HCT116 (cell line): ENCODE measurements at regions not wholly inside any gene's neighbourhood (a gene's known extent, or its start where the extent isn't known, plus 50 kb on each side); places are given as distances from the start of the nearest gene placed in this dataset.

Experiments
- ATAC-seq: fragments of 200-7000 bp; cut with Tn5 transposase; 2 replicates; pipeline ENCODE4 v1.9.1; 2020; ENCODE audit warnings: mild to moderate bottlenecking, moderate library complexity
- BruUV-seq: library from RNA; stranded (reverse); fragments of 400-500 nt; replicated peaks from 2 replicates; lab custom pipeline; 2021; lab: Mats Ljungman, UMichigan
- CTCF ChIA-PET: fragments of 300-600 bp; sonication (Branson Sonifier 250); formaldehyde crosslinking; loops from one replicate; lab custom pipeline; 2021; ENCODE audit warnings: antibody characterized with exemption; lab: Charles Lee
- POLR2A ChIA-PET: fragments of 300-600, 350-600 bp; sonication (Branson Sonifier 250); formaldehyde crosslinking; loops from one replicate; lab custom pipeline; 2021; ENCODE audit warnings: antibody characterized with exemption; lab: Charles Lee
- RAD21 ChIA-PET, 2 experiments: fragments of 300-600 bp; sonication (Branson Sonifier 250); formaldehyde crosslinking; loops; one replicate each; lab custom pipeline; 2023; ENCODE audit warnings: low total read pairs in 2 of 2; ENCODE audit not compliant: uncharacterized antibody in 2 of 2, unreplicated experiment in 2 of 2, low non-redundant PET in 1 of 2; lab: Charles Lee
- DNase-seq: peaks from one replicate; pipeline ENCODE4 v3.0.0-alpha.2; 2010; ENCODE audit warnings: low read depth, low spot score
- H2AFZ ChIP-seq: fragments of 200-600 bp; shearing (Covaris generic), sonication (generic); 2 replicates; pipeline ENCODE4 v1.6.1; 2017; ENCODE audit warnings: low read depth, mixed run types, mixed read lengths, antibody characterized with exemption, low read length; ENCODE audit not compliant: poor library complexity, severe bottlenecking
- H3K27ac ChIP-seq: 2 replicates; pipeline ENCODE4 v1.5.1; 2012; ENCODE audit warnings: low read depth, low read length
- H3K27me3 ChIP-seq: fragments of 200-600 bp; sonication (generic); 2 replicates; pipeline ENCODE4 v1.6.1; 2016; ENCODE audit warnings: mixed run types, low read length, mixed read lengths; ENCODE audit not compliant: insufficient read depth
- H3K36me3 ChIP-seq, 2 experiments: fragments of 200-500 bp in 1 of 2; fragments of 200-600 bp in 1 of 2; sonication (Bioruptor generic) in 1 of 2; sonication (generic) in 1 of 2; 2 replicates each; pipeline versions ENCODE4 v1.5.1 to v1.6.1; 2014 to 2016; ENCODE audit warnings: low read length in 2 of 2, inconsistent platforms in 1 of 2, mixed read lengths in 1 of 2, mixed run types in 1 of 2; ENCODE audit not compliant: insufficient read depth in 2 of 2, control insufficient read depth in 1 of 2
- H3K4me1 ChIP-seq, 2 experiments: fragments of 200-600 bp in 1 of 2; sonication (generic) in 1 of 2; 2 replicates each; pipeline versions ENCODE4 v1.5.1 to v1.6.1; 2012 to 2017; ENCODE audit warnings: low read length in 2 of 2, inconsistent platforms in 1 of 2, mild to moderate bottlenecking in 1 of 2, mixed read lengths in 1 of 2, mixed run types in 1 of 2, moderate library complexity in 1 of 2; ENCODE audit not compliant: insufficient read depth in 2 of 2, control insufficient read depth in 1 of 2
- H3K4me2 ChIP-seq: fragments of 200-600 bp; sonication (generic); 2 replicates; pipeline ENCODE4 v1.6.1; 2017; ENCODE audit warnings: mixed run types, low read length, mixed read lengths
- H3K4me3 ChIP-seq, 2 experiments: fragments of 200-600 bp in 1 of 2; sonication (generic) in 1 of 2; replicated peaks in 1 of 2; 2 replicates each; pipeline ENCODE4 v1.5.1; 2011 to 2016; ENCODE audit warnings: low read length in 2 of 2, control low read depth in 1 of 2, low read depth in 1 of 2, mild to moderate bottlenecking in 1 of 2, mixed read lengths in 1 of 2, mixed run types in 1 of 2
- H3K79me2 ChIP-seq: fragments of 200-600 bp; sonication (generic); 2 replicates; pipeline ENCODE4 v1.6.1; 2017; ENCODE audit warnings: mild to moderate bottlenecking, mixed run types, low read length, moderate library complexity, mixed read lengths; ENCODE audit not compliant: insufficient read depth
- H3K9ac ChIP-seq: fragments of 200-600 bp; sonication (generic); 2 replicates; pipeline ENCODE4 v1.6.1; 2016; ENCODE audit warnings: low read length, mixed read lengths
- H3K9me2 ChIP-seq: fragments of 200-600 bp; sonication (generic), shearing (Covaris generic); 2 replicates; pipeline ENCODE4 v1.6.1; 2017; ENCODE audit warnings: mixed run types, mild to moderate bottlenecking, moderate library complexity; ENCODE audit not compliant: insufficient read depth
- H3K9me3 ChIP-seq, 2 experiments: fragments of 200-500 bp in 1 of 2; fragments of 200-600 bp in 1 of 2; sonication (Bioruptor generic) in 1 of 2; sonication (generic) in 1 of 2; 2 replicates each; pipeline ENCODE4 v1.6.1; 2014 to 2017; ENCODE audit warnings: low read length in 2 of 2, mixed read lengths in 2 of 2, inconsistent platforms in 1 of 2, low read depth in 1 of 2, mild to moderate bottlenecking in 1 of 2, mixed run types in 1 of 2, moderate library complexity in 1 of 2; ENCODE audit not compliant: control insufficient read depth in 1 of 2, insufficient read depth in 1 of 2
- H4K20me1 ChIP-seq: fragments of 200-600 bp; sonication (generic), shearing (Covaris generic); 2 replicates; pipeline ENCODE4 v1.6.1; 2017; ENCODE audit warnings: mixed run types, mild to moderate bottlenecking, moderate library complexity; ENCODE audit not compliant: insufficient read depth
- ATF3 ChIP-seq: IDR thresholded peaks from 2 replicates; pipeline ENCODE4 v1.6.1; 2012
- CBX3 ChIP-seq: IDR thresholded peaks from 2 replicates; pipeline ENCODE4 v1.6.1; 2012; ENCODE audit warnings: low read depth
- CTCF ChIP-seq, 3 experiments: fragments of 200-600 bp in 1 of 3; sonication (generic) in 1 of 3; IDR thresholded peaks in 2 of 3; conservative IDR thresholded peaks in 1 of 3; 2 replicates each; pipeline ENCODE4 v1.5.1; 2012 to 2017; ENCODE audit warnings: low read depth in 2 of 3, low read length in 2 of 3, antibody characterized with exemption in 1 of 3, borderline replicate concordance in 1 of 3, control low read depth in 1 of 3, mild to moderate bottlenecking in 1 of 3, mixed read lengths in 1 of 3, mixed run types in 1 of 3, moderate library complexity in 1 of 3; ENCODE audit not compliant: insufficient read depth in 1 of 3
- EGR1 ChIP-seq: IDR thresholded peaks from 2 replicates; pipeline ENCODE4 v1.6.1; 2012; ENCODE audit warnings: low read depth
- EZH2 ChIP-seq: fragments of 200-600 bp; sonication (generic); IDR thresholded peaks from 2 replicates; pipeline ENCODE4 v1.6.1; 2017; ENCODE audit warnings: antibody characterized with exemption, mixed run types
- MAX ChIP-seq: IDR thresholded peaks from 2 replicates; pipeline ENCODE4 v1.6.1; 2012
- REST ChIP-seq: IDR thresholded peaks from 2 replicates; pipeline ENCODE4 v1.6.1; 2012; ENCODE audit warnings: low read depth
- SP1 ChIP-seq: IDR thresholded peaks from 2 replicates; pipeline ENCODE4 v1.6.1; 2012; ENCODE audit warnings: low read depth
- ZFX ChIP-seq: fragments of 450-650 bp; IDR thresholded peaks from 2 replicates; pipeline ENCODE4 v1.6.1; 2017
- ZNF274 ChIP-seq: fragments of 200-500 bp; sonication (Bioruptor generic); IDR thresholded peaks from 2 replicates; pipeline ENCODE4 v1.6.1; 2014; ENCODE audit warnings: mild to moderate bottlenecking, low read depth, low read length, inconsistent platforms
- intact Hi-C: fragments of 100-400 bp; cut with micrococcal nuclease; formaldehyde crosslinking; loops from 2 replicates; pipeline ENCODE4 v1.10.0; 2022

GRCh38 chr12:88638388-88638787, 58.1 kb upstream of the KITLG start:
- no peaks in the 10 kb centered on the region for H3K9me3 ChIP-seq
- CTCF ChIA-PET = interaction anchor here (1.1 kb wide), 1 partner anchor 356 kb away, joined by 4 read pairs; no protein-coding TSS in a partner anchor
- peaks cover 7 to 12% of the 10 kb centered on the region in 2 experiments; a peak in 2 of 4 replicates for H3K4me1 ChIP-seq
- TF ChIP-seq CTCF (IDR thresholded peaks at IDR 0.05 in 2 of 3, conservative IDR thresholded peaks at IDR 0.05 in 1 of 3; ENCODE audit: borderline replicate concordance in 1 of 3, insufficient read depth in 1 of 3, low read depth in 2 of 3, low read length in 2 of 3) (no peak), EGR1 (no peak), ZNF274 (no peak), REST (no peak), EZH2 (no peak), CBX3 (no peak), ZFX (no peak), ATF3 (no peak), MAX (no peak), SP1 (no peak)
- intact Hi-C loops = no loop called here
- H3K9ac ChIP-seq = no peak overlapping the region
- no peaks in the 10 kb centered on the region for H3K27me3 ChIP-seq
- RAD21 ChIA-PET = no interaction called here
- H3K36me3 ChIP-seq = no peaks in the 10 kb centered on the region
- no TSS peak for BruUV-seq
- no peak for DNase-seq
- H3K79me2 ChIP-seq = no peaks in the 10 kb centered on the region
- ATAC-seq = no peak
- no peak overlapping the region for H3K4me2 ChIP-seq
- H4K20me1 ChIP-seq = no peaks in the 10 kb centered on the region
- no peaks in the 10 kb centered on the region for H3K9me2 ChIP-seq
- H3K4me3 ChIP-seq = no peak overlapping the region
- POLR2A ChIA-PET = interaction anchor here (1.5 kb wide), 1 partner anchor 282 kb away, joined by 3 read pairs; no protein-coding TSS in a partner anchor
- no peak overlapping the region for H3K27ac ChIP-seq
- H2AFZ ChIP-seq = peak overlapping the region; percentile 65
